Stimulated activated naive CD8-positive, alpha-beta T cell treated with anti-CD3 and anti-CD28 coated beads, Interleukin-15, amount 100 ng/mL, for 72 hours (primary cell): ENCODE measurements at regions not wholly inside any gene's neighbourhood (a gene's known extent, or its start where the extent isn't known, plus 50 kb on each side); places are given as distances from the start of the nearest gene placed in this dataset.

Experiments
- ATAC-seq: fragments of 150-1000 bp; cut with Tn5 transposase; 2 replicates; pipeline ENCODE4 v1.10.0; 2021; ENCODE audit warnings: mild to moderate bottlenecking, moderate library complexity
- DNase-seq, 2 donors: peaks; one replicate each; pipeline ENCODE4 v3.0.0; 2021 to 2022
- H3K27ac Mint-ChIP-seq, 2 donors: one replicate each; pipeline ENCODE4 v1.8.0; 2022; ENCODE audit warnings: mild to moderate bottlenecking in 2 of 2, mixed read lengths in 2 of 2, moderate library complexity in 2 of 2
- H3K27me3 Mint-ChIP-seq: one replicate; pipeline ENCODE4 v1.8.0; 2022; ENCODE audit warnings: mixed read lengths
- H3K4me1 Mint-ChIP-seq: one replicate; pipeline ENCODE4 v1.8.0; 2022; ENCODE audit warnings: mild to moderate bottlenecking, mixed read lengths
- H3K4me3 Mint-ChIP-seq, 2 donors: one replicate each; pipeline ENCODE4 v1.8.0; 2022; ENCODE audit warnings: mild to moderate bottlenecking in 2 of 2, mixed read lengths in 2 of 2, moderate library complexity in 1 of 2
- H3K9me3 Mint-ChIP-seq, 2 donors: one replicate each; pipeline ENCODE4 v1.8.0; 2022; ENCODE audit warnings: mixed read lengths in 2 of 2

GRCh38 chr6:44599672-44600071 is 212.2 kb downstream of the CDC5L start:
- Mint-ChIP-seq H3K4me3 (no peak overlapping the region), H3K4me1 (no peaks in the 10 kb centered on the region), H3K9me3 (no peaks in the 10 kb centered on the region), H3K27ac (no peak overlapping the region), H3K27me3 (no peaks in the 10 kb centered on the region)
- no peak for DNase-seq
- ATAC-seq = no peak

GRCh38 chr6:44603044-44603686 is 215.7 kb downstream of the CDC5L start:
- H3K27ac Mint-ChIP-seq = no peak overlapping the region
- no peaks in the 10 kb centered on the region for H3K27me3 Mint-ChIP-seq
- no peaks in the 10 kb centered on the region for H3K9me3 Mint-ChIP-seq
- DNase-seq = no peak
- no peaks in the 10 kb centered on the region for H3K4me1 Mint-ChIP-seq
- H3K4me3 Mint-ChIP-seq = no peak overlapping the region
- no peak for ATAC-seq

GRCh38 chr6:44606504-44606903 is 219.0 kb downstream of the CDC5L start:
- ATAC-seq = no peak
- no peak overlapping the region for H3K4me3 Mint-ChIP-seq
- H3K4me1 Mint-ChIP-seq = no peaks in the 10 kb centered on the region
- H3K27ac Mint-ChIP-seq = no peak overlapping the region
- H3K9me3 Mint-ChIP-seq = no peaks in the 10 kb centered on the region
- no peak for DNase-seq
- H3K27me3 Mint-ChIP-seq = no peaks in the 10 kb centered on the region

- H3K4me3 Mint-ChIP-seq = no peak overlapping the region
- DNase-seq (no peak), ATAC-seq (no peak)
- H3K9me3 Mint-ChIP-seq = no peaks in the 10 kb centered on the region
- no peaks in the 10 kb centered on the region for H3K4me1 Mint-ChIP-seq
- H3K27me3 Mint-ChIP-seq = no peaks in the 10 kb centered on the region
- H3K27ac Mint-ChIP-seq = no peak overlapping the region
These were observed 219.5 kb downstream of the CDC5L start for GRCh38 chr6:44606976-44607375.

GRCh38 chr6:44608175-44608574 is 220.7 kb downstream of the CDC5L start:
- ATAC-seq = no peak
- no peaks in the 10 kb centered on the region for H3K4me1 Mint-ChIP-seq
- H3K27ac Mint-ChIP-seq = no peak overlapping the region
- H3K9me3 Mint-ChIP-seq = no peaks in the 10 kb centered on the region
- no peaks in the 10 kb centered on the region for H3K27me3 Mint-ChIP-seq
- no peak overlapping the region for H3K4me3 Mint-ChIP-seq
- DNase-seq = no peak

- ATAC-seq (no peak), DNase-seq (no peak)
- Mint-ChIP-seq H3K4me1 (no peaks in the 10 kb centered on the region), H3K27ac (no peak overlapping the region), H3K4me3 (no peak overlapping the region), H3K9me3 (no peaks in the 10 kb centered on the region), H3K27me3 (no peaks in the 10 kb centered on the region)
These were observed 221.6 kb downstream of the CDC5L start for GRCh38 chr6:44609051-44609612.

- Mint-ChIP-seq H3K4me1 (no peaks in the 10 kb centered on the region), H3K27ac (no peak overlapping the region), H3K27me3 (no peaks in the 10 kb centered on the region), H3K9me3 (no peaks in the 10 kb centered on the region), H3K4me3 (no peak overlapping the region)
- ATAC-seq (no peak), DNase-seq (no peak)
These were observed 226.9 kb downstream of the CDC5L start for GRCh38 chr6:44614396-44614795.

GRCh38 chr6:44615621-44616020 is 228.1 kb downstream of the CDC5L start:
- no peak for ATAC-seq
- H3K27ac Mint-ChIP-seq = no peak overlapping the region
- no peaks in the 10 kb centered on the region for H3K4me1 Mint-ChIP-seq
- no peaks in the 10 kb centered on the region for H3K27me3 Mint-ChIP-seq
- no peak overlapping the region for H3K4me3 Mint-ChIP-seq
- no peak for DNase-seq
- no peaks in the 10 kb centered on the region for H3K9me3 Mint-ChIP-seq

GRCh38 chr6:44617416-44617815 is 229.9 kb downstream of the CDC5L start:
- no peaks in the 10 kb centered on the region for H3K9me3 Mint-ChIP-seq
- ATAC-seq (no peak), DNase-seq (no peak)
- H3K4me1 Mint-ChIP-seq = no peaks in the 10 kb centered on the region
- no peaks in the 10 kb centered on the region for H3K27me3 Mint-ChIP-seq
- H3K4me3 Mint-ChIP-seq = no peak overlapping the region
- H3K27ac Mint-ChIP-seq = no peak overlapping the region

GRCh38 chr6:44618371-44618770 is 230.9 kb downstream of the CDC5L start:
- Mint-ChIP-seq H3K9me3 (no peaks in the 10 kb centered on the region), H3K4me3 (no peak overlapping the region), H3K27me3 (no peaks in the 10 kb centered on the region), H3K4me1 (no peaks in the 10 kb centered on the region), H3K27ac (no peak overlapping the region)
- ATAC-seq (no peak), DNase-seq (no peak)

GRCh38 chr6:44620922-44621321 is 233.4 kb downstream of the CDC5L start:
- Mint-ChIP-seq H3K27me3 (no peaks in the 10 kb centered on the region), H3K4me1 (peaks cover 5% of the 10 kb centered on the region), H3K27ac (no peak overlapping the region), H3K4me3 (no peak overlapping the region), H3K9me3 (no peaks in the 10 kb centered on the region)
- no peak for DNase-seq
- no peak for ATAC-seq

- H3K4me1 Mint-ChIP-seq = peaks cover 6% of the 10 kb centered on the region
- no peak overlapping the region for H3K4me3 Mint-ChIP-seq
- ATAC-seq = no peak
- no peaks in the 10 kb centered on the region for H3K9me3 Mint-ChIP-seq
- peak overlapping the region in 1 of 2 donors; percentile 8 for H3K27ac Mint-ChIP-seq
- no peak for DNase-seq
- H3K27me3 Mint-ChIP-seq = no peaks in the 10 kb centered on the region
These were observed 234.3 kb downstream of the CDC5L start for GRCh38 chr6:44621846-44622245.

GRCh38 chr6:44622555-44622954 is 235.0 kb downstream of the CDC5L start:
- H3K4me1 Mint-ChIP-seq = peaks cover 13% of the 10 kb centered on the region
- H3K9me3 Mint-ChIP-seq = no peaks in the 10 kb centered on the region
- no peak overlapping the region for H3K4me3 Mint-ChIP-seq
- ATAC-seq (no peak), DNase-seq (no peak)
- H3K27me3 Mint-ChIP-seq = no peaks in the 10 kb centered on the region
- H3K27ac Mint-ChIP-seq = no peak overlapping the region

- Mint-ChIP-seq H3K4me1 (peaks cover 16% of the 10 kb centered on the region), H3K4me3 (no peak overlapping the region), H3K9me3 (no peaks in the 10 kb centered on the region), H3K27me3 (no peaks in the 10 kb centered on the region), H3K27ac (no peak overlapping the region)
- DNase-seq (no peak), ATAC-seq (no peak)
These were observed 235.4 kb downstream of the CDC5L start for GRCh38 chr6:44622956-44623355.

GRCh38 chr6:44624226-44624625 is 236.7 kb downstream of the CDC5L start:
- ATAC-seq (no peak), DNase-seq (no peak)
- H3K27ac Mint-ChIP-seq = peak overlapping the region in 1 of 2 donors; percentile 54
- peaks cover 3% of the 10 kb centered on the region for H3K27me3 Mint-ChIP-seq
- H3K4me1 Mint-ChIP-seq = peaks cover 16% of the 10 kb centered on the region
- no peak overlapping the region for H3K4me3 Mint-ChIP-seq
- no peaks in the 10 kb centered on the region for H3K9me3 Mint-ChIP-seq

- Mint-ChIP-seq H3K4me1 (peaks cover 16% of the 10 kb centered on the region), H3K27ac (no peak overlapping the region), H3K9me3 (no peaks in the 10 kb centered on the region), H3K27me3 (peaks cover 11% of the 10 kb centered on the region), H3K4me3 (no peak overlapping the region)
- no peak for ATAC-seq
- DNase-seq = no peak
These were observed 237.5 kb downstream of the CDC5L start for GRCh38 chr6:44624936-44625573.

- DNase-seq (no peak), ATAC-seq (no peak)
- Mint-ChIP-seq H3K4me3 (no peak overlapping the region), H3K9me3 (no peaks in the 10 kb centered on the region), H3K27ac (no peak overlapping the region), H3K27me3 (peaks cover 15% of the 10 kb centered on the region), H3K4me1 (peaks cover 23% of the 10 kb centered on the region)
These were observed 238.5 kb downstream of the CDC5L start for GRCh38 chr6:44625996-44626395.
